SU-DHL-6 (cell line): ENCODE measurements at regions not wholly inside any gene's neighbourhood (a gene's known extent, or its start where the extent isn't known, plus 50 kb on each side); places are given as distances from the start of the nearest gene placed in this dataset.

Source experiments
- CTCF ChIP-seq: fragments of 200-600 bp; sonication (generic); IDR thresholded peaks from one replicate; pipeline ENCODE4 v1.5.1; 2017; ENCODE audit warnings: antibody characterized with exemption, mild to moderate bottlenecking, low read length, moderate library complexity; ENCODE audit not compliant: insufficient read depth, poor library complexity, severe bottlenecking
- EZH2phosphoT487 ChIP-seq: fragments of 200-600 bp; sonication (generic), shearing (Covaris generic); conservative IDR thresholded peaks from 2 replicates; pipeline ENCODE4 v1.6.1; 2018; ENCODE audit warnings: mild to moderate bottlenecking, antibody characterized with exemption, low read length, moderate library complexity, mixed read lengths

- TF ChIP-seq CTCF: no peak
- no peak for TF ChIP-seq EZH2phosphoT487
These were observed 222.3 kb upstream of the S100G start for GRCh38 chrX:16427668-16428067.
